GM23248 (cell line): ENCODE measurements at regions not wholly inside any gene's neighbourhood (a gene's known extent, or its start where the extent isn't known, plus 50 kb on each side); places are given as distances from the start of the nearest gene placed in this dataset.

ENCODE experiments used
- DNase-seq: peaks from one replicate; pipeline ENCODE4 v3.0.0-alpha.2; 2015
- H2AFZ ChIP-seq: fragments of 200-600 bp; sonication (generic); 2 replicates; pipeline ENCODE4 v1.6.1; 2016; ENCODE audit warnings: antibody characterized with exemption
- H3F3A ChIP-seq: fragments of 200-600 bp; sonication (generic); 2 replicates; pipeline ENCODE4 v1.6.1; 2016; ENCODE audit warnings: mild to moderate bottlenecking, antibody characterized with exemption, mixed run types; ENCODE audit not compliant: insufficient read depth
- H3K27ac ChIP-seq: fragments of 200-600 bp; sonication (generic); 2 replicates; pipeline ENCODE4 v1.5.1; 2016; ENCODE audit warnings: mild to moderate bottlenecking
- H3K27me3 ChIP-seq: fragments of 200-600 bp; sonication (generic); replicated peaks from 2 replicates; pipeline ENCODE4 v1.6.1; 2016; ENCODE audit warnings: mild to moderate bottlenecking; ENCODE audit not compliant: insufficient read depth
- H3K36me3 ChIP-seq: fragments of 200-600 bp; sonication (generic); 2 replicates; pipeline ENCODE4 v1.6.1; 2016; ENCODE audit warnings: low read depth, mild to moderate bottlenecking
- H3K4me1 ChIP-seq: fragments of 200-600 bp; sonication (generic); 2 replicates; pipeline ENCODE4 v1.6.1; 2016; ENCODE audit warnings: mild to moderate bottlenecking; ENCODE audit not compliant: insufficient read depth
- H3K4me2 ChIP-seq: fragments of 200-600 bp; sonication (generic); one replicate; pipeline ENCODE4 v1.6.1; 2016; ENCODE audit warnings: mild to moderate bottlenecking; ENCODE audit not compliant: unreplicated experiment
- H3K4me3 ChIP-seq: fragments of 200-600 bp; sonication (generic); 2 replicates; pipeline ENCODE4 v1.5.1; 2016; ENCODE audit warnings: mild to moderate bottlenecking
- H3K79me2 ChIP-seq: fragments of 200-600 bp; sonication (generic); 2 replicates; pipeline ENCODE4 v1.6.1; 2016; ENCODE audit warnings: mild to moderate bottlenecking; ENCODE audit not compliant: insufficient read depth
- H3K9ac ChIP-seq: fragments of 200-600 bp; sonication (generic); 2 replicates; pipeline ENCODE4 v1.6.1; 2016; ENCODE audit warnings: mild to moderate bottlenecking
- H3K9me2 ChIP-seq: fragments of 200-600 bp; sonication (generic); 2 replicates; pipeline ENCODE4 v1.6.1; 2016; ENCODE audit warnings: mixed run types, mild to moderate bottlenecking, moderate library complexity; ENCODE audit not compliant: insufficient read depth
- H3K9me3 ChIP-seq: fragments of 200-600 bp; sonication (generic); one replicate; pipeline ENCODE4 v1.6.1; 2017; ENCODE audit warnings: low read depth
- H4K20me1 ChIP-seq: fragments of 200-600 bp; sonication (generic); 2 replicates; pipeline ENCODE4 v1.6.0; 2016; ENCODE audit not compliant: insufficient read depth
- EZH2 ChIP-seq: fragments of 200-600 bp; sonication (generic); IDR thresholded peaks from 2 replicates; pipeline ENCODE4 v1.6.1; 2018; ENCODE audit warnings: antibody characterized with exemption, mild to moderate bottlenecking; ENCODE audit not compliant: insufficient read depth, poor library complexity, severe bottlenecking
- EZH2phosphoT487 ChIP-seq: fragments of 200-600 bp; sonication (generic); IDR thresholded peaks from 2 replicates; pipeline ENCODE4 v1.6.1; 2018; ENCODE audit warnings: antibody characterized with exemption, moderate library complexity, mild to moderate bottlenecking, low read depth; ENCODE audit not compliant: insufficient read depth
- WGBS, 2 experiments: methylation state at CpG; one replicate each; pipeline ENCODE4 v1.1.6; 2015 to 2017; ENCODE audit warnings: low lambda C conversion rate in 2 of 2, low coverage in 1 of 2; ENCODE audit errors: missing lambda C conversion rate in 2 of 2; 5-methylcytosine and 5-hydroxymethylcytosine counted together
- in situ Hi-C: fragments of 300-500 bp; cut with MboI; formaldehyde crosslinking; loops from 2 replicates; pipeline ENCODE4 v1.15.0; 2020

DNA sequence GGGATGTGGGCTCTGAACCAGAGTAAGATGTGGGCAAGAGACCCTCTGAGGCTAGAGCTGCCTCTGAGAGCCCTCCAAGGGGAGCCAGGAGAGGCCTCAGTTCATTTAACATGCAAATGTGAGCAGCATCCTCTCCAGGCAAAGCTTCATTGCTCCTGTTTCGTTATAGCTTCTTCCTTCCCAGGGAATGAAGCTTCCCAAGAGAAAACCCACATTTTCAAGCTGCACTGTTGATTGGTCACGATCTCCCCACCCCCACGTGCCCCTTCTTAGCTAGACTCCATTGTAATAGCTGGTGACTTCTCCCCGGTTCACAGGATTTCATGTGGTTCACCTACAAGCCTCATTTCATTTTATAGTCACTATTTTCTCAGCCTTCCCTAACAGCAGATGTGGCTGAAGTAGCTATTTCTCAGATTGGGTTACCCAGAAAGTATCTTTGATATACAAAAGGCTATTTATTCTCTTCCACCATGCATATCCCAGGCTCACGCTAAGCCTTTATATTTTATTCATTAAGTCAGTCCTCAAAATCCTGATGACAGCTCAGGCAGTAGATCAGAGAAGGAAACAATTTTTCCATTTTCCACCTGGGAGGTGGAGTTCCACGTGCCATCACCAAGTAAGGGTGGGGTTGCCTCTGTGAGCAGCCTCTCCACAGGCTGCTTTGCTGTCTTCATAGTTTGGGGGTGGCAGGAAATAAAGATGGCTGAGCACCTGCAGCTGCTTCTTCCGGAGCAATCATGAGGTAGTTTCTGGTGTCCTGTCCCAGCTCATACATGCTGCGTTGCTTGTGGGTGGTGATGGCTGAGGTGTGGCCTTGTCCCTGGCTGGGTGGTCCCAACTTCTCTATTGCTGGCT is 178.3 kb upstream of the RAB4A start:
- Histone ChIP-seq H3K9ac (no peak overlapping the region), H3K4me3 (no peak overlapping the region), H3K27ac (no peak overlapping the region), H3K4me1 (peaks cover 11% of the 10 kb centered on the region; the same call in 1 of the 2 replicates), H4K20me1 (no peaks in the 10 kb centered on the region), H3K27me3 (peaks cover 17% of the 10 kb centered on the region; the same call in 1 of the 2 replicates), H3K36me3 (no peaks in the 10 kb centered on the region), H3K4me2 (no peak overlapping the region), H2AFZ (no peak overlapping the region), H3K9me3 (no peaks in the 10 kb centered on the region), H3K9me2 (no peaks in the 10 kb centered on the region), H3F3A (0 out of 2 replicates have a peak, but pooled peaks cover 6% of the 10 kb centered on the region), H3K79me2 (no peaks in the 10 kb centered on the region)
- in situ Hi-C loops: no loop called here
- no peak for DNase-seq
- 67 to 71% methylated on average over 8 of the region's 8 CpGs for WGBS, 2 experiments
- no peak for TF ChIP-seq EZH2
- TF ChIP-seq EZH2phosphoT487: no peak

GRCh38 chr1:229093238-229093540 is 177.7 kb upstream of the RAB4A start:
- in situ Hi-C loops: no loop called here
- H4K20me1 ChIP-seq: no peaks in the 10 kb centered on the region
- no peak overlapping the region for H3K9ac ChIP-seq
- peaks cover 19% of the 10 kb centered on the region; the same call in 1 of the 2 replicates for H3K27me3 ChIP-seq
- H3K36me3 ChIP-seq: no peaks in the 10 kb centered on the region
- no peak overlapping the region for H3K4me2 ChIP-seq
- H3K9me3 ChIP-seq: no peaks in the 10 kb centered on the region
- no peak overlapping the region for H2AFZ ChIP-seq
- no peak for DNase-seq
- no peaks in the 10 kb centered on the region for H3K9me2 ChIP-seq
- no peak overlapping the region for H3K4me3 ChIP-seq
- H3K27ac ChIP-seq: no peak overlapping the region
- 0 out of 2 replicates have a peak, but pooled peaks cover 6% of the 10 kb centered on the region for H3F3A ChIP-seq
- no peak for TF ChIP-seq EZH2phosphoT487
- TF ChIP-seq EZH2: no peak
- no peaks in the 10 kb centered on the region for H3K79me2 ChIP-seq
- H3K4me1 ChIP-seq: peaks cover 11% of the 10 kb centered on the region; the same call in 1 of the 2 replicates
- 76 to 89% methylated on average over 2 of the region's 2 CpGs for WGBS, 2 experiments

GRCh38 chr1:229093609-229094336 is 177.1 kb upstream of the RAB4A start:
- H4K20me1 ChIP-seq: no peaks in the 10 kb centered on the region
- peaks cover 23% of the 10 kb centered on the region; the same call in 1 of the 2 replicates for H3K27me3 ChIP-seq
- WGBS, 2 experiments: 73 to 84% methylated on average over 5 of the region's 5 CpGs
- H3K4me2 ChIP-seq: no peak overlapping the region
- H3F3A ChIP-seq: 0 out of 2 replicates have a peak, but pooled peaks cover 6% of the 10 kb centered on the region
- H3K9me2 ChIP-seq: no peaks in the 10 kb centered on the region
- TF ChIP-seq EZH2phosphoT487: no peak
- H3K9me3 ChIP-seq: no peaks in the 10 kb centered on the region
- in situ Hi-C loops: no loop called here
- H3K79me2 ChIP-seq: no peaks in the 10 kb centered on the region
- H3K36me3 ChIP-seq: no peaks in the 10 kb centered on the region
- H3K9ac ChIP-seq: no peak overlapping the region
- peaks cover 11% of the 10 kb centered on the region; the same call in 1 of the 2 replicates for H3K4me1 ChIP-seq
- no peak overlapping the region for H3K4me3 ChIP-seq
- DNase-seq: no peak
- no peak overlapping the region for H2AFZ ChIP-seq
- H3K27ac ChIP-seq: no peak overlapping the region

DNA sequence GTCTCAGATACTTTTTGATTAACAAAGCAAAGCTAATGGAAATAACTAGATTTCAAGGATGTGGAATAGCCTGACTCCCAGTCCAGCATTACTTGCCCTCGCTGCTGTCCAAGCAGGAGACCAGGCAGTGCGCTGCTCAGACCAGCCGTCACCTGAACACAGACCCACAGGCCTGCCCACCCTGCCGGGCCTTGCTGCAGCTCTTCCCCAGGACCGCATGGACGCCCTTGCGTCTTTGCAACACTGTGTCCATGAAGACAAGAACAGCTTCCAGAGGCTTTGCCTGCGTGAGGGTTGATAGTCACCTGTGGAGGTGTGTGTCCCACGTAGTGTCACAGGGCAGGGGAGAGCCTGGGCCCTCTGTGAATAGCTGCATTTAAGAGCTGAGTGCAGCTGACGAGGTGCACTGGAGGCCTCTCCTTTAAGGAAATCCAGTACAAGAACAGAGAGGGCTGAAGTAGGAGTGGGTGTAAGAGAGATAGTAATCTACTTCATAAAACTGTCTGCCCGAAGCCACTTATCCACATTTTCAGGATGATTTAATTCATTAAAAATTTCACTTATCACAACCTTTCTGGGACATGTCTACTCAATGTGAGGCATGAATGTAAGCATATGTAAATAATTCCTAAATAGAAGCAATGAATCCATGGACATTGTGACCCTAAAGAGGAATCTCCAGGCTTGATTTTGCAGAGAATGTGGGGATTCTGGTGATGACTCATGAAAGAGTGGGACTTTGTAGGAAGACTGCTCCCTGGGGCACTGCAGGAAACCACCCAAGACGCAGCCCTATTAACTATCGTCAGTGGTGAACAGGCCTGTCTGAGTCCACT is 176.2 kb upstream of the RAB4A start:
- H3K4me2 ChIP-seq: peak overlapping the region; percentile 13
- peak; percentile 65 for DNase-seq
- TF ChIP-seq EZH2: no peak
- no peak for TF ChIP-seq EZH2phosphoT487
- H3K9me3 ChIP-seq: no peaks in the 10 kb centered on the region
- no peaks in the 10 kb centered on the region for H4K20me1 ChIP-seq
- H3K27ac ChIP-seq: no peak overlapping the region
- no peak overlapping the region for H2AFZ ChIP-seq
- no peak overlapping the region for H3K4me3 ChIP-seq
- peaks cover 28% of the 10 kb centered on the region; the same call in 1 of the 2 replicates for H3K27me3 ChIP-seq
- H3K9me2 ChIP-seq: no peaks in the 10 kb centered on the region
- no peaks in the 10 kb centered on the region for H3K36me3 ChIP-seq
- H3K4me1 ChIP-seq: peaks cover 11% of the 10 kb centered on the region; the same call in 1 of the 2 replicates
- no peaks in the 10 kb centered on the region for H3K79me2 ChIP-seq
- WGBS, 2 experiments: 59 to 65% methylated on average over 12 to 13 of the region's 13 CpGs
- in situ Hi-C loops: no loop called here
- H3F3A ChIP-seq: 0 out of 2 replicates have a peak, but pooled peaks cover 6% of the 10 kb centered on the region
- no peak overlapping the region for H3K9ac ChIP-seq
